Kidney epithelial cell (primary cell): ENCODE measurements at regions not wholly inside any gene's neighbourhood (a gene's known extent, or its start where the extent isn't known, plus 50 kb on each side); places are given as distances from the start of the nearest gene placed in this dataset.

Experiments
- DNase-seq: peaks from one replicate; pipeline ENCODE4 v3.0.0-alpha.2; 2010; ENCODE audit warnings: low read depth
- H3K27me3 ChIP-seq: 2 replicates; pipeline ENCODE4 v1.6.0; 2011; ENCODE audit warnings: low read length; ENCODE audit not compliant: control insufficient read depth, insufficient read depth
- H3K36me3 ChIP-seq: 2 replicates; pipeline ENCODE4 v1.5.1; 2011; ENCODE audit warnings: low read length; ENCODE audit not compliant: control insufficient read depth, insufficient read depth
- H3K4me3 ChIP-seq: 2 replicates; pipeline ENCODE4 v1.5.1; 2011; ENCODE audit warnings: low read depth, mild to moderate bottlenecking, control low read depth, low read length
- CTCF ChIP-seq: IDR thresholded peaks from 2 replicates; pipeline ENCODE4 v1.5.1; 2011; ENCODE audit warnings: mild to moderate bottlenecking, moderate library complexity, low read length, control low read depth, inconsistent platforms; ENCODE audit not compliant: insufficient read depth, poor library complexity, severe bottlenecking

DNA sequence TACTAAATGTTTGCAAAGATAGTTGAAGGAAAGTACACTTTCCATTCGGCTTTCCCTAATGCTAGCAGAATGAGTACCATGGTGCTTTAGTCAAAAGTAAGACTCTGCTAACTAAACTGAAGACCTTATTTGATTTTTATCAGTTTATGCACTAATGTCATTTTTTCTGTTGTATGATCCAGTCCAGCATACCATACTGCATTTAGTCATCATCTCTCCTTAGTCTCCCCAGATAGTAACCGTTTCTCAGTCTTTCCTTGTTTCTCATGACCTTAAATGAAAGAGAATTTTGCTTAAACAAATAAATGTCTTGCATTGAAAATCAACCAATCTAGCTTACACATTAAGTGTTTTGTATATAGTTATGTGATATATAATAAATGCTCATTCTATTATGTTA lies 529.5 kb upstream of the SEMA3D start:
- no peak for DNase-seq
- TF ChIP-seq CTCF: no peak
- no peaks in the 10 kb centered on the region for H3K36me3 ChIP-seq
- H3K4me3 ChIP-seq: no peak overlapping the region
- H3K27me3 ChIP-seq: no peaks in the 10 kb centered on the region

DNA sequence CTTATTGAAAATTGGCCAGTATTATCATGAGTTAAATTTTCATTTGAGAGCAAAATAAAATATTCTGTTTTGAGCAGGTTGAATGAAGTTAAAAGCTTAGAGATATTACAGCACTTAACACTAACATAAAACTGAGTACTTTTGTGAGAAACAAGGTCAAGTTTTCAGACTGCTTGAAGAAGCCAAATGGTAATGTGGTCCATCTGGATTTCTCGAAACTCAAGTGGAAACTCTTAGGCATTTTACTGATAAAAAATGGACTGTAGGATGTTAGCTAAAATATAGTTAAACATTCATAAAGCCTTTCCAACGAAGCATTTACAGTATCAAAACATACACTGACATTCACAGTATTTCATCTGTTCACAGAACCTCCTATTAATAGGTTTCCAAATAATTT lies 528.1 kb upstream of the SEMA3D start:
- no peak for TF ChIP-seq CTCF
- Histone ChIP-seq H3K36me3 (no peaks in the 10 kb centered on the region), H3K4me3 (no peak overlapping the region), H3K27me3 (no peaks in the 10 kb centered on the region)
- no peak for DNase-seq

- no peak overlapping the region for H3K4me3 ChIP-seq
- H3K27me3 ChIP-seq: no peaks in the 10 kb centered on the region
- no peak for TF ChIP-seq CTCF
- H3K36me3 ChIP-seq: no peaks in the 10 kb centered on the region
- DNase-seq: no peak
These were observed 527.3 kb upstream of the SEMA3D start for GRCh38 chr7:85714043-85714578.

DNA sequence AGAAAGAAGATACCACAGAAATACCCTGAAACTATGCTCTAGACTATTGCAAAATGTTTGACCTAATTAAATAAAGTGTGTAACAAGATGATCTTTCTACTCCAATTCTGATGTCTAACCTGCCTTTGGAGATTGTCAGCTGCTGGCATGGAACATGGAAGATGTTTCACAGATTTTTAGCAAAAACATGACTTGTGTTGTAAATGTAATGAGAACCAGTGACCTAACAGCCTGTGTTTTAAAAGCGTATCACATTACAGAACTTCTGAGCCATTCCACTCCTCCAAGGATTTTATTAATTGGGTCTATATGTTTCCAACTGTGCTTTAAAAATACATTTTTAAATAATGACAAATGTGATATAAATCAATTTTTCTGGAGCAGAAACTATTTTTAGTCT lies 526.3 kb upstream of the SEMA3D start:
- DNase-seq: no peak
- Histone ChIP-seq H3K4me3 (no peak overlapping the region), H3K36me3 (no peaks in the 10 kb centered on the region), H3K27me3 (no peaks in the 10 kb centered on the region)
- no peak for TF ChIP-seq CTCF

DNA sequence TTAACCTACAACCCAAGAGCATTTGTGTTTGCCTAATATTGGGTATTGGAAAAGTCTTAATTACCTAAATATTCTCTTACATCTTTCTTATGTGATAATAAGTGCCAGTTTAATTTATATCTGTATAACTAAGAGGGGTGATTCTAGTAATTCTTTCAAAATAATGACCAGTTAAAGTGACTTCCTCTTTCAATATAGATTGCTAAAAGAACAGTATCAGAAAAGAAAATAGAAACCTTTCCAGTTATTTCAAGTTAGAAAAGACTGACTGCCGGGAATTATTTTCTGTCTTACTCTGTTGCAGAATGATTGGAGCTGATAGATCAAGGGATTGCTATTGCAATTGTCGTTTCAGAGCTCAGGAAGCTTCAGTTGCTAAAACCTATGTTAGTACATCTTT lies 525.0 kb upstream of the SEMA3D start:
- Histone ChIP-seq H3K4me3 (no peak overlapping the region), H3K27me3 (no peaks in the 10 kb centered on the region), H3K36me3 (no peaks in the 10 kb centered on the region)
- no peak for TF ChIP-seq CTCF
- no peak for DNase-seq

DNA sequence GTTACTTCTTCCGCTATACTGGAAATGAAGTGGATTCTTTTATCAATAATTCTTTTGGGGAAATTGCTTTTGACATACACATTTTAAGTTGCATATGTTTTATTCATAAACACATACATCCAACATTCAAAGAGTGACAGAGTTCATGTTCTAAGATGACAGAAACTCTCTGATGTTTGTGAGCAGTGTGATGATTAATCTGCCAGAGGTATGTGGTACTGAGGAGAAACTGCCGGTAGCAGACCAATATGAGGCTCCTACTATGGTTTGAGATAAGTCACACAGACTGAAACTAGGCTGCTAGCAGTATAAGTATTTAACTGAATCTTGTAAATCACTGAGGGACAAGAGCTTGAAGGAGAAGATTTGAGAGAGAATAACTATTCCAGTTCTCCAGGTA lies 524.1 kb upstream of the SEMA3D start:
- no peak overlapping the region for H3K4me3 ChIP-seq
- no peaks in the 10 kb centered on the region for H3K27me3 ChIP-seq
- no peaks in the 10 kb centered on the region for H3K36me3 ChIP-seq
- no peak for DNase-seq
- no peak for TF ChIP-seq CTCF
